WI38 (cell line): ENCODE measurements at regions not wholly inside any gene's neighbourhood (a gene's known extent, or its start where the extent isn't known, plus 50 kb on each side); places are given as distances from the start of the nearest gene placed in this dataset.

Source experiments
- H3K4me3 ChIP-seq: 2 replicates; pipeline ENCODE4 v1.5.1; 2011; ENCODE audit warnings: low read depth, mild to moderate bottlenecking, control low read depth, low read length
- CTCF ChIP-seq: IDR thresholded peaks from 2 replicates; pipeline ENCODE4 v1.5.1; 2012; ENCODE audit warnings: low read depth, mild to moderate bottlenecking, control low read depth, low read length

- H3K4me3 ChIP-seq: no peak overlapping the region
- no peak for TF ChIP-seq CTCF
Observed at GRCh38 chr20:11275740-11276139, 601.9 kb upstream of the JAG1 start.

DNA sequence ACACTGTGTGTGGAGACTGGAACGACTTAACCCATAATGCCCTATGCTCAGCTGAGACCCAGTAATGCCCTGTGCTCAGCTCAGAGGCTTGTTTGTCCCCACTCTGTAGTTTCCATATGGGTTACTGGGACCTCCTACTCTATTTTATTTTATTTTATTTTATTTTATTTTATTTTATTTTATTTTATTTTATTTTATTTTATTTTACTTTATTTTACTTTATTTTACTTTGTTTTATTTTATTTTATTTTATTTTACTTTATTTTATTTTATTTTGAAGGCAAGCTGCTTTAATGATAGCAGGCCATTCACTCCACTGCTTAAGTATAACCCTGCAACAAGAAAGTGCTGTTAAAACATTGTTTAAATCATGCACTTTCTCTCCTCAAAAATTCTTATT is 603.4 kb upstream of the JAG1 start:
- TF ChIP-seq CTCF: no peak
- no peak overlapping the region for H3K4me3 ChIP-seq

DNA sequence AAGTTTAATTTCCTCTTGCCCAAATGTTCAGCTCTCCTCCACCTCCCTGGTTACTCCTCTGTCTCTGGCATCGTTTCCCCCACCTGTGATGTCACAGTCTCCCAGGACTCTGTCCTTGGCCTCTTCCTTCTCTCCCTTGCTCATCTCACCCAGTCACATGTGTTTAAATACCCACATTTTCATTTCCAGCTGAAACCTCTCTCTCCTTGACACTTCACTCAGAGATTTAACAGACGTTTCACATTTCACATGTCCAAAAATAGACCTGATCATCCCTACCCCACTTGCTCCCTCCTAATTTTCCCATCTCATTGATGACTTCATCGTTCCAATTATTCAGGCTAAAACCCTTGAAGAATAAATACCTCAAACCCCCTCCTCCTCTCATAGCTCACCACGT is 604.1 kb upstream of the JAG1 start:
- TF ChIP-seq CTCF: no peak

GRCh38 chr20:11278461-11278860 is 604.7 kb upstream of the JAG1 start:
- H3K4me3 ChIP-seq: no peak overlapping the region
- no peak for TF ChIP-seq CTCF

More for the DNA sequence above, 604.1 kb upstream of the JAG1 start:
- H3K4me3 ChIP-seq: no peak overlapping the region

DNA sequence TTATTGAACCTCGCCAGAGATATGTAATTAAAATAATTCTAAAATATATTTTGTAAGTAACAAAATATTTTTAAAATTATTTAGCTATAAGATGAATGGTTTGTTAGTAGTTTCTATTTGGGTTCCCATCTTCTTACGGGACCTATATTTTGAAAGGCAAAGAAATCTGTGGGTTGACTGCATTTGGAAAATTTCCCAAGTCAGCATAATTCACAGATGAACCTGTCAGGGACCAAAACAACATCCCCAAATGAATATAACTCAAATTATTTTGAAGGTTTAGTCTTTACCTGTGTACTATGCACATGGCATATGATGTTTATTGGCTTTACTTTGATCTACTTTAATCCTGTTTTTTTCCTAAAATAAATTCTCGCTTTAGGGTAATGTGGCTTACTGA is 607.4 kb upstream of the JAG1 start:
- TF ChIP-seq CTCF: no peak
- H3K4me3 ChIP-seq: no peak overlapping the region

- no peak for TF ChIP-seq CTCF
- H3K4me3 ChIP-seq: no peak overlapping the region
Observed at GRCh38 chr20:11281768-11282167, 608.0 kb upstream of the JAG1 start.

- no peak for TF ChIP-seq CTCF
Observed at GRCh38 chr20:11287126-11287525, 613.3 kb upstream of the JAG1 start.

More at GRCh38 chr20:11287126-11287525, 613.3 kb upstream of the JAG1 start:
- H3K4me3 ChIP-seq: no peak overlapping the region
